HL-60/S4 treated with phorbol 12-myristate 13-acetate at 8.2 ng/mL for 4 days and 3 days (cell line): ENCODE measurements at regions not wholly inside any gene's neighbourhood (a gene's known extent, or its start where the extent isn't known, plus 50 kb on each side); places are given as distances from the start of the nearest gene placed in this dataset.

ENCODE experiments used
- in situ Hi-C: fragments of 300-500 bp; cut with MboI; formaldehyde crosslinking; loops from 2 replicates; pipeline ENCODE4 v1.15.0; 2022; ENCODE audit warnings: low sequenced_read_pairs

GRCh38 chr4:163582703-163583102 is 88.2 kb downstream of the TMA16 start:
- in situ Hi-C loops: no loop called here

GRCh38 chr4:163587867-163588266 is 93.4 kb downstream of the TMA16 start:
- in situ Hi-C loops: no loop called here

GRCh38 chr4:163588532-163588931 is 94.0 kb downstream of the TMA16 start:
- in situ Hi-C loops: no loop called here

- in situ Hi-C loops: no loop called here
Observed at GRCh38 chr4:163590103-163590502, 95.6 kb downstream of the TMA16 start.

GRCh38 chr4:163590619-163591264 is 96.3 kb downstream of the TMA16 start:
- in situ Hi-C loops: no loop called here

GRCh38 chr4:163591614-163592020 is 97.1 kb downstream of the TMA16 start:
- in situ Hi-C loops: no loop called here

- in situ Hi-C loops: no loop called here
Observed at GRCh38 chr4:163592212-163592611, 97.7 kb downstream of the TMA16 start.

- in situ Hi-C loops: no loop called here
Observed at GRCh38 chr4:163595580-163595979, 101.1 kb downstream of the TMA16 start.

- in situ Hi-C loops: no loop called here
Observed at GRCh38 chr4:163598028-163598427, 103.5 kb downstream of the TMA16 start.

- in situ Hi-C loops: no loop called here
Observed at GRCh38 chr4:163598489-163598888, 104.0 kb downstream of the TMA16 start.

- in situ Hi-C loops: no loop called here
Observed at GRCh38 chr4:163600727-163601126, 106.2 kb downstream of the TMA16 start.

- in situ Hi-C loops: no loop called here
Observed at GRCh38 chr4:163603257-163603656, 108.8 kb downstream of the TMA16 start.

GRCh38 chr4:163606896-163607691 is 112.6 kb downstream of the TMA16 start:
- in situ Hi-C loops: no loop called here

GRCh38 chr4:163609019-163609418 is 114.5 kb downstream of the TMA16 start:
- in situ Hi-C loops: no loop called here

- in situ Hi-C loops: no loop called here
Observed at GRCh38 chr4:163610648-163611047, 116.2 kb downstream of the TMA16 start.

GRCh38 chr4:163611182-163611581 is 116.7 kb downstream of the TMA16 start:
- in situ Hi-C loops: no loop called here

- in situ Hi-C loops: no loop called here
Observed at GRCh38 chr4:163611784-163612445, 117.4 kb downstream of the TMA16 start.

GRCh38 chr4:163612762-163613161 is 118.3 kb downstream of the TMA16 start:
- in situ Hi-C loops: no loop called here

GRCh38 chr4:163613383-163613782 is 118.9 kb downstream of the TMA16 start:
- in situ Hi-C loops: no loop called here

- in situ Hi-C loops: no loop called here
Observed at GRCh38 chr4:163614866-163615265, 120.4 kb downstream of the TMA16 start.

GRCh38 chr4:163618845-163619244 is 124.4 kb downstream of the TMA16 start:
- in situ Hi-C loops: no loop called here

GRCh38 chr4:163620738-163621137 is 126.2 kb downstream of the TMA16 start:
- in situ Hi-C loops: no loop called here
